ENCODE measurements at regions not wholly inside any gene's neighbourhood (a gene's known extent, or its start where the extent isn't known, plus 50 kb on each side); places are given as distances from the start of the nearest gene placed in this dataset.

DNA sequence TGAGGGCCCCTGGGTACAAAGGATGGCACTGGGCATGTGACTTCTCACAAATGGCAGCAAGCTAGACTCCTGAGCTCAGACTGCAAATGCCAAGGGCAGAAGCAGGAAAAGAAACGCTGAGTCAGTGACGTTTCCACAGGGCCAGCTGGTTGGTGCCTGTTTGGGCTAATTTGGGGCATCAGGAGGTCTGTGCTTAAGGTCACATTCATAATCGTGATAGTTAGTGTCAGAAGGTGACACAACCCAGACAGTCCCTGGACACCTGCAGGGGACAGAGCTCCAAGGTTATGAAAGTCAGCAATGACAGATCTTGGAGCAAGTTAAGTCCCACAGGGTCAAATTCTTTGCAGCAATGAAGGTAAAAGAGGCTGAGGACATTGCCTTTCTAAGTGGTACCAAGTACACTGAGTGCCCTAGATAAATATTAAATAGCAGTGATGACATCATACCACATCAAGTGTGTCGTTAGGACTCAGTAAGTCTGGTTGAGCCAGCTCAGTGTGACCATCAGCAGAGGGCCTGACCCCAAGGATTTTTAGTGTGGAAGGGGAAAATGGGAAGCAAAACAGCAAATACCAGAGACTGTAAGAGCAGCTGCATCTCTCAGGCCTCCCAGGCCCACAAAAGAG, 556.9 kb upstream of the CFAP20DC start:
- TF ChIP-seq, protein P1, sequence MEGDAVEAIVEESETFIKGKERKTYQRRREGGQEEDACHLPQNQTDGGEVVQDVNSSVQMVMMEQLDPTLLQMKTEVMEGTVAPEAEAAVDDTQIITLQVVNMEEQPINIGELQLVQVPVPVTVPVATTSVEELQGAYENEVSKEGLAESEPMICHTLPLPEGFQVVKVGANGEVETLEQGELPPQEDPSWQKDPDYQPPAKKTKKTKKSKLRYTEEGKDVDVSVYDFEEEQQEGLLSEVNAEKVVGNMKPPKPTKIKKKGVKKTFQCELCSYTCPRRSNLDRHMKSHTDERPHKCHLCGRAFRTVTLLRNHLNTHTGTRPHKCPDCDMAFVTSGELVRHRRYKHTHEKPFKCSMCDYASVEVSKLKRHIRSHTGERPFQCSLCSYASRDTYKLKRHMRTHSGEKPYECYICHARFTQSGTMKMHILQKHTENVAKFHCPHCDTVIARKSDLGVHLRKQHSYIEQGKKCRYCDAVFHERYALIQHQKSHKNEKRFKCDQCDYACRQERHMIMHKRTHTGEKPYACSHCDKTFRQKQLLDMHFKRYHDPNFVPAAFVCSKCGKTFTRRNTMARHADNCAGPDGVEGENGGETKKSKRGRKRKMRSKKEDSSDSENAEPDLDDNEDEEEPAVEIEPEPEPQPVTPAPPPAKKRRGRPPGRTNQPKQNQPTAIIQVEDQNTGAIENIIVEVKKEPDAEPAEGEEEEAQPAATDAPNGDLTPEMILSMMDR (IDR thresholded peaks at IDR 0.05 in 4 of 5, conservative IDR thresholded peaks at IDR 0.05 in 1 of 5), result no peak
- no peak for TF ChIP-seq POLR2A (IDR thresholded peaks at IDR 0.05)

All from gastrocnemius medialis (tissue), 4 donors.